T-helper 1 cell treated with Interleukin-12 subunit alpha and Interleukin-12 subunit beta and Interleukin-4 antibody, amounts not matched to agents 30 μg/mL and 1 μg/mL, for 36 hours (primary cell): ENCODE measurements at regions not wholly inside any gene's neighbourhood (a gene's known extent, or its start where the extent isn't known, plus 50 kb on each side); places are given as distances from the start of the nearest gene placed in this dataset.
"Not testable (repeated sequence)": the region's sequence is repeated elsewhere in the genome, so short reads cannot be mapped to it uniquely, and the experiment has no call there.

ENCODE experiments used
- H3K27ac Mint-ChIP-seq: one replicate; pipeline ENCODE4 v1.8.0; 2021; ENCODE audit warnings: mild to moderate bottlenecking, mixed read lengths
- H3K27me3 Mint-ChIP-seq: one replicate; pipeline ENCODE4 v1.8.0; 2021; ENCODE audit warnings: low read depth, mixed read lengths
- H3K36me3 Mint-ChIP-seq: one replicate; pipeline ENCODE4 v1.8.0; 2021; ENCODE audit warnings: low read depth, mixed read lengths
- H3K4me1 Mint-ChIP-seq: one replicate; pipeline ENCODE4 v1.8.0; 2021; ENCODE audit warnings: low read depth, mixed read lengths
- H3K4me3 Mint-ChIP-seq: one replicate; pipeline ENCODE4 v1.8.0; 2021; ENCODE audit warnings: mild to moderate bottlenecking, moderate library complexity, mixed read lengths
- H3K9me3 Mint-ChIP-seq: one replicate; pipeline ENCODE4 v1.8.0; 2021; ENCODE audit warnings: mixed read lengths

GRCh38 chr5:18397371-18397770 is 763.1 kb downstream of the TAF11L14 start:
- no peaks in the 10 kb centered on the region for H3K4me1 Mint-ChIP-seq
- H3K27me3 Mint-ChIP-seq = no peaks in the 10 kb centered on the region
- no peaks in the 10 kb centered on the region for H3K36me3 Mint-ChIP-seq
- no peaks in the 10 kb centered on the region for H3K9me3 Mint-ChIP-seq
- no peak overlapping the region for H3K4me3 Mint-ChIP-seq
- H3K27ac Mint-ChIP-seq = no peak overlapping the region

GRCh38 chr5:18397891-18398290 is 763.6 kb downstream of the TAF11L14 start:
- Mint-ChIP-seq H3K4me3 (no peak overlapping the region), H3K36me3 (no peaks in the 10 kb centered on the region), H3K27me3 (no peaks in the 10 kb centered on the region), H3K4me1 (no peaks in the 10 kb centered on the region), H3K9me3 (no peaks in the 10 kb centered on the region), H3K27ac (no peak overlapping the region)

- not testable (repeated sequence) for H3K27ac Mint-ChIP-seq, H3K4me3 Mint-ChIP-seq, H3K4me1 Mint-ChIP-seq, H3K27me3 Mint-ChIP-seq, H3K9me3 Mint-ChIP-seq, H3K36me3 Mint-ChIP-seq
These were observed 765.4 kb downstream of the TAF11L14 start for GRCh38 chr5:18399461-18400327.

GRCh38 chr5:18403141-18403540 is 768.9 kb downstream of the TAF11L14 start:
- no peaks in the 10 kb centered on the region for H3K36me3 Mint-ChIP-seq
- no peaks in the 10 kb centered on the region for H3K27me3 Mint-ChIP-seq
- H3K27ac Mint-ChIP-seq = no peak overlapping the region
- no peak overlapping the region for H3K4me3 Mint-ChIP-seq
- no peaks in the 10 kb centered on the region for H3K9me3 Mint-ChIP-seq
- no peaks in the 10 kb centered on the region for H3K4me1 Mint-ChIP-seq

- no peaks in the 10 kb centered on the region for H3K36me3 Mint-ChIP-seq
- no peaks in the 10 kb centered on the region for H3K27me3 Mint-ChIP-seq
- H3K27ac Mint-ChIP-seq = no peak overlapping the region
- no peaks in the 10 kb centered on the region for H3K4me1 Mint-ChIP-seq
- no peaks in the 10 kb centered on the region for H3K9me3 Mint-ChIP-seq
- H3K4me3 Mint-ChIP-seq = no peak overlapping the region
These were observed 769.7 kb downstream of the TAF11L14 start for GRCh38 chr5:18403941-18404438.

- Mint-ChIP-seq H3K9me3 (peaks cover 4% of the 10 kb centered on the region), H3K36me3 (no peaks in the 10 kb centered on the region), H3K4me3 (no peak overlapping the region), H3K27ac (no peak overlapping the region), H3K27me3 (no peaks in the 10 kb centered on the region), H3K4me1 (no peaks in the 10 kb centered on the region)
These were observed 786.5 kb downstream of the TAF11L14 start for GRCh38 chr5:18420711-18421110.

GRCh38 chr5:18433336-18433735 is 799.1 kb downstream of the TAF11L14 start:
- H3K36me3 Mint-ChIP-seq = no peaks in the 10 kb centered on the region
- H3K4me3 Mint-ChIP-seq = no peak overlapping the region
- H3K4me1 Mint-ChIP-seq = no peaks in the 10 kb centered on the region
- H3K27ac Mint-ChIP-seq = no peak overlapping the region
- peaks cover 5% of the 10 kb centered on the region for H3K9me3 Mint-ChIP-seq
- H3K27me3 Mint-ChIP-seq = no peaks in the 10 kb centered on the region

GRCh38 chr5:18438126-18438525 is 803.9 kb downstream of the TAF11L14 start:
- Mint-ChIP-seq H3K36me3 (no peaks in the 10 kb centered on the region), H3K4me1 (no peaks in the 10 kb centered on the region), H3K27ac (no peak overlapping the region), H3K27me3 (no peaks in the 10 kb centered on the region), H3K9me3 (no peaks in the 10 kb centered on the region), H3K4me3 (no peak overlapping the region)

- H3K9me3 Mint-ChIP-seq = no peaks in the 10 kb centered on the region
- H3K4me3 Mint-ChIP-seq = no peak overlapping the region
- no peaks in the 10 kb centered on the region for H3K36me3 Mint-ChIP-seq
- no peaks in the 10 kb centered on the region for H3K27me3 Mint-ChIP-seq
- no peak overlapping the region for H3K27ac Mint-ChIP-seq
- H3K4me1 Mint-ChIP-seq = no peaks in the 10 kb centered on the region
These were observed 821.3 kb downstream of the TAF11L14 start for GRCh38 chr5:18455521-18455920.

GRCh38 chr5:18457255-18457654 is 823.0 kb downstream of the TAF11L14 start:
- Mint-ChIP-seq H3K27me3 (no peaks in the 10 kb centered on the region), H3K27ac (no peak overlapping the region), H3K4me3 (no peak overlapping the region), H3K9me3 (no peaks in the 10 kb centered on the region), H3K4me1 (no peaks in the 10 kb centered on the region), H3K36me3 (no peaks in the 10 kb centered on the region)

GRCh38 chr5:18461766-18462165 is 827.5 kb downstream of the TAF11L14 start:
- no peak overlapping the region for H3K4me3 Mint-ChIP-seq
- H3K27me3 Mint-ChIP-seq = no peaks in the 10 kb centered on the region
- H3K36me3 Mint-ChIP-seq = no peaks in the 10 kb centered on the region
- no peak overlapping the region for H3K27ac Mint-ChIP-seq
- H3K4me1 Mint-ChIP-seq = no peaks in the 10 kb centered on the region
- no peaks in the 10 kb centered on the region for H3K9me3 Mint-ChIP-seq

- Mint-ChIP-seq H3K4me1 (no peaks in the 10 kb centered on the region), H3K9me3 (no peaks in the 10 kb centered on the region), H3K27ac (no peak overlapping the region), H3K36me3 (no peaks in the 10 kb centered on the region), H3K4me3 (no peak overlapping the region), H3K27me3 (no peaks in the 10 kb centered on the region)
These were observed 831.8 kb downstream of the TAF11L14 start for GRCh38 chr5:18465833-18466681.

- Mint-ChIP-seq H3K9me3 (no peaks in the 10 kb centered on the region), H3K4me3 (no peak overlapping the region), H3K36me3 (no peaks in the 10 kb centered on the region), H3K4me1 (no peaks in the 10 kb centered on the region), H3K27ac (no peak overlapping the region), H3K27me3 (no peaks in the 10 kb centered on the region)
These were observed 832.5 kb downstream of the TAF11L14 start for GRCh38 chr5:18466731-18467130.

- H3K4me1 Mint-ChIP-seq, H3K27ac Mint-ChIP-seq, H3K4me3 Mint-ChIP-seq, H3K9me3 Mint-ChIP-seq, H3K36me3 Mint-ChIP-seq, H3K27me3 Mint-ChIP-seq: not testable (repeated sequence)
These were observed 837.5 kb downstream of the TAF11L14 start for GRCh38 chr5:18471791-18472190.

GRCh38 chr5:18483451-18483850 is 849.2 kb downstream of the TAF11L14 start:
- Mint-ChIP-seq H3K4me1 (no peaks in the 10 kb centered on the region), H3K27ac (no peak overlapping the region), H3K9me3 (no peaks in the 10 kb centered on the region), H3K27me3 (no peaks in the 10 kb centered on the region), H3K4me3 (no peak overlapping the region), H3K36me3 (no peaks in the 10 kb centered on the region)
